HFF-Myc (cell line): ENCODE measurements at regions not wholly inside any gene's neighbourhood (a gene's known extent, or its start where the extent isn't known, plus 50 kb on each side); places are given as distances from the start of the nearest gene placed in this dataset.

ENCODE experiments used
- DNase-seq: peaks from one replicate; pipeline ENCODE4 v3.0.0-alpha.2; 2011; ENCODE audit warnings: low read depth; ENCODE audit errors: extremely low read depth
- H3K4me3 ChIP-seq: replicated peaks from 2 replicates; pipeline ENCODE4 v1.5.1; 2011; ENCODE audit warnings: low read depth, mild to moderate bottlenecking, control low read depth, low read length
- TF ChIP-seq, protein P1 (sequence below): IDR thresholded peaks from 2 replicates; pipeline ENCODE4 v1.5.1; 2012; ENCODE audit warnings: mild to moderate bottlenecking, low read depth, low read length, control low read depth; ENCODE audit errors: missing control alignments

DNA sequence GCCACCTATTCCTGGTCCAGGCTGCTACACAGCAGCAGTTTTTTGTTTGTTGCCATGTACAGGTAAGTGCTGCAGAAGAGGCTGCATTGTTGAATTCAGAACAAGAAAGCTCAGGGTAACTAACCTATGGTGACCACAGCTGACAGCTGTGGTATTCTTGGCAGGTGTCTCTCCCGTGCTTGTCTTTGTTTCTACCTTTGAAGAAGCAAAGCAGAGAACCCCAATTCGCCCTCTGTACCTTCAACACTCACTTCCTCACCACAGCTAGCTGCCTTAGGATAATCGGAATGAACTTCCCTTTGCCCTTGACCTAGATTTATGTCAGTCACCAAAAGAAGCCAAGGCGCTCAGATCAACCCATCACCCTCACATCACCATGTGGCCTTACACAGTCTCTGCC is 1703.3 kb upstream of the SLC10A2 start:
- TF ChIP-seq, protein P1, sequence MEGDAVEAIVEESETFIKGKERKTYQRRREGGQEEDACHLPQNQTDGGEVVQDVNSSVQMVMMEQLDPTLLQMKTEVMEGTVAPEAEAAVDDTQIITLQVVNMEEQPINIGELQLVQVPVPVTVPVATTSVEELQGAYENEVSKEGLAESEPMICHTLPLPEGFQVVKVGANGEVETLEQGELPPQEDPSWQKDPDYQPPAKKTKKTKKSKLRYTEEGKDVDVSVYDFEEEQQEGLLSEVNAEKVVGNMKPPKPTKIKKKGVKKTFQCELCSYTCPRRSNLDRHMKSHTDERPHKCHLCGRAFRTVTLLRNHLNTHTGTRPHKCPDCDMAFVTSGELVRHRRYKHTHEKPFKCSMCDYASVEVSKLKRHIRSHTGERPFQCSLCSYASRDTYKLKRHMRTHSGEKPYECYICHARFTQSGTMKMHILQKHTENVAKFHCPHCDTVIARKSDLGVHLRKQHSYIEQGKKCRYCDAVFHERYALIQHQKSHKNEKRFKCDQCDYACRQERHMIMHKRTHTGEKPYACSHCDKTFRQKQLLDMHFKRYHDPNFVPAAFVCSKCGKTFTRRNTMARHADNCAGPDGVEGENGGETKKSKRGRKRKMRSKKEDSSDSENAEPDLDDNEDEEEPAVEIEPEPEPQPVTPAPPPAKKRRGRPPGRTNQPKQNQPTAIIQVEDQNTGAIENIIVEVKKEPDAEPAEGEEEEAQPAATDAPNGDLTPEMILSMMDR = no peak
- no peak for DNase-seq
- no peak overlapping the region for H3K4me3 ChIP-seq

DNA sequence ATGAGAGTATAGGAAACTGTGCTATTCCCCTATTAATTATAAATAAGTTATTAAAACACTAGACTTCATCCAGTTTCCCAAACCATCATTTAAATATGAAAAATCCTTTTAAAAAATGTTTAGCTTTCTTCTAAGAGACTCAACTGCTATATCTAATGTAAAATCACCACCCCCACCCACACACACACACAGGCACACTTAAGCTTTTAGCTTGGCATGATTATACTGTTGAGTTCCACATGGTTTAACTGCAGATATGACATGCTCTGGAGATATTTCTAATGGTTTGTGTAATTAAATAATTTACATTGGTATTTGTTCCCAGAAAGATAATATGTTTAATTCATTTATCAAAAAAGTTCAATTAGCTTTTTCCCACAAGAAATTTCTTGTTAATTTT is 1700.1 kb upstream of the SLC10A2 start:
- TF ChIP-seq, protein P1 = no peak
- no peak for DNase-seq
- H3K4me3 ChIP-seq = no peak overlapping the region

DNA sequence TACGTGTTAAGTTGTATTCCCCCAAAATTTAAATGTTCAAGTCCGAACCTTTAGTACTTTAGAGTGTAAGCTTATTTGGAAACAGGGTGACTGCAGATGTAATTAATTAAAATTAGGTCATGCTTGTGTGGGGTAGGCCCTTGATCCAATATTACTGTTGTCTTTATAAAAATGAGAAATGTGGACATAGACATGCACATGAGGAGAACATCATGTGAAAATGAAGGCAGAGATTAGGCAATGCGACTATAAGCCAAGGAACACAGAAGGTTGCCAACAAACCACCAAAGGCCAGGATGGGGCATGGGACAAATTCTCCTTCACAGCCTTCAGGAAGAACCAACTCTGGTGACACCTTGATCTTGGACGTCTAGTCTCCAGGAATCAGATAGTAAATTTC is 1698.4 kb upstream of the SLC10A2 start:
- TF ChIP-seq, protein P1 = no peak
- DNase-seq = no peak
- H3K4me3 ChIP-seq = no peak overlapping the region

DNA sequence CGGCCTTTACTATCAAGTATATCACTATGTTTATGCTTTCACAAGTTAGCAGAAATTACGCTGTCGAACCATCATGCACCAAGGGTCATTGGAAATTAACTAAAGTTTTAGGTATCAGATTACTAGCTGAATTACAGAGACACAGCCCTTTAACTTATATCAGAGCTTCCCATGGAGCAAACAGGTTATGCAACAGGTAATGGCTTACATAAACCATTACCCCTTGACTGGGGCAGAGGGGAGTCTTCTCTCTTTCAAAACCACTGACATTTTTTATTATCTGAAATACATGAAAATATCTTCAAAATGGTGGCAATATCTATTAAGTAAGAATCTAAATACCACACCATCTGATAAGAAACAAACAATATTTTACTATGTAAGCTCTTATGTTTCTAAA is 1692.9 kb upstream of the SLC10A2 start:
- no peak for DNase-seq
- TF ChIP-seq, protein P1 = no peak
- H3K4me3 ChIP-seq = no peak overlapping the region

DNA sequence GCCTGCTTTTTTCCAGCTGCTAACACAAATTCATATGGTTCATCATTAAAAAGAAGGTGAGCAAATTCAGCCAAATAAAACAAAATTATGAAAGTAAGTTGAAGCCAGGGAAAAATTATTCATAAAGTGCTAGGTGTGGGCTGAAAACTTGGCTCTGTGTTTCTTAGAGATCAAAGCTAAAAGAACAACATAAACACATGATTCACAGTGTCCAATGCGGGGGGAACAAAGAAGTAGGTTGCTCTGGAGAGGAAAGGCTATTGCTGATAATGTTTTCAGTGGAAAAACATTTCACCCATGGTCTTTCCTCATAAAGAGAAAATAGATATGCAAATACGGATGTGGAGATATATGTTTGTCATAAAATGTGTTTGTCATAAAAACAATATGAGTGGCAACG is 1691.5 kb upstream of the SLC10A2 start:
- no peak for DNase-seq
- no peak overlapping the region for H3K4me3 ChIP-seq
- TF ChIP-seq, protein P1 = no peak

DNA sequence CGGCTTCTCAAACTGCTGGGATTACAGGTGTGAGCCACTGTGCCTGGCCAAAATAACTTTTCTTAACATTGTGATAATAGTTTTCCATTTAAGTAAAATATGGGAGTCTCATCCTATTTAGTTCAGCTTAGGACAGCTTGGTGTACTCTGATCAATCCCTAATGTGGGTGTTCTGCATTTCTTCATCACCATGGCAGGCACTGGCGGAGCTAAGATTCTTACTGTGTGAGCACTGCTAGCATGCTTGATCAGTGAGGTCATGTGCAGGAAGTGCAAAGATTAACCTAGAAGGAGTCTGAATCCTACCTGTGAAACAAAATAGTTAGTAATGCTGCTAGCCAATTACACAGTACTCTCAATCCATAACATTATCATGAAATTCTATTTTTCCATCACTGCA is 1684.2 kb upstream of the SLC10A2 start:
- H3K4me3 ChIP-seq = no peak overlapping the region
- DNase-seq = no peak
- TF ChIP-seq, protein P1 = no peak

DNA sequence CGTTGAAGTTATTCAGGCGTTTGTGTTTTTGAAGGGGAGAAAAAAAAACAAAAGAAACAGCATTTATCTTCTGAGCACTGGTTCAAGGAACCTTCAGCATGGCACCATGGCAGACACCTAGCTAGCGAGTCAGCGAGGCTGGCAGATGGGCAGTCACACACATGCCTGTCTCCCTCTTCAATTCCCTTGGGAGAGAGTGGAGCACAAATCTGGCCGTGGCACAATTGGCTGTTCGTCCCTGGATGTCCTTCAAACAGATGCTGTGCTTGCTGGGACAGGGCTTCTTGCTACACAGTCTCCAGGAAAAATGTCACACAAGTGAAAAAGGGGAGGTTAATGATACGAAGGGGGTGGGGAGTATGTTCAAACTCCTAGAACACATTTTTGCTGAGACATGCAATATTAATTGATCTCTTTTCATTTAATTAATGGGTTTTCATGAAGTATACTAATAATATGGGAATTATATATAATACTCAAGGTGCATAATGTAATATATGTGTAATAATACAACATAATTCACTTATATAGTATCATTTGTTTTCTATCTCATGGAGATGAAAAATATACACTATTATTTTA is 1674.5 kb upstream of the SLC10A2 start:
- TF ChIP-seq, protein P1 = no peak
- H3K4me3 ChIP-seq = no peak overlapping the region
- DNase-seq = no peak
